HCT116 (cell line): ENCODE measurements at regions not wholly inside any gene's neighbourhood (a gene's known extent, or its start where the extent isn't known, plus 50 kb on each side); places are given as distances from the start of the nearest gene placed in this dataset.

ENCODE experiments used
- ATAC-seq: fragments of 200-7000 bp; cut with Tn5 transposase; 2 replicates; pipeline ENCODE4 v1.9.1; 2020; ENCODE audit warnings: mild to moderate bottlenecking, moderate library complexity
- BruUV-seq: library from RNA; stranded (reverse); fragments of 400-500 nt; replicated peaks from 2 replicates; lab custom pipeline; 2021; lab: Mats Ljungman, UMichigan
- CTCF ChIA-PET: fragments of 300-600 bp; sonication (Branson Sonifier 250); formaldehyde crosslinking; loops from one replicate; lab custom pipeline; 2021; ENCODE audit warnings: antibody characterized with exemption; lab: Charles Lee
- POLR2A ChIA-PET: fragments of 300-600, 350-600 bp; sonication (Branson Sonifier 250); formaldehyde crosslinking; loops from one replicate; lab custom pipeline; 2021; ENCODE audit warnings: antibody characterized with exemption; lab: Charles Lee
- RAD21 ChIA-PET, 2 experiments: fragments of 300-600 bp; sonication (Branson Sonifier 250); formaldehyde crosslinking; loops; one replicate each; lab custom pipeline; 2023; ENCODE audit warnings: low total read pairs in 2 of 2; ENCODE audit not compliant: uncharacterized antibody in 2 of 2, unreplicated experiment in 2 of 2, low non-redundant PET in 1 of 2; lab: Charles Lee
- DNase-seq: peaks from one replicate; pipeline ENCODE4 v3.0.0-alpha.2; 2010; ENCODE audit warnings: low read depth, low spot score
- H2AFZ ChIP-seq: fragments of 200-600 bp; shearing (Covaris generic), sonication (generic); 2 replicates; pipeline ENCODE4 v1.6.1; 2017; ENCODE audit warnings: low read depth, mixed run types, mixed read lengths, antibody characterized with exemption, low read length; ENCODE audit not compliant: poor library complexity, severe bottlenecking
- H3K27ac ChIP-seq: 2 replicates; pipeline ENCODE4 v1.5.1; 2012; ENCODE audit warnings: low read depth, low read length
- H3K27me3 ChIP-seq: fragments of 200-600 bp; sonication (generic); 2 replicates; pipeline ENCODE4 v1.6.1; 2016; ENCODE audit warnings: mixed run types, low read length, mixed read lengths; ENCODE audit not compliant: insufficient read depth
- H3K36me3 ChIP-seq, 2 experiments: fragments of 200-500 bp in 1 of 2; fragments of 200-600 bp in 1 of 2; sonication (Bioruptor generic) in 1 of 2; sonication (generic) in 1 of 2; 2 replicates each; pipeline versions ENCODE4 v1.5.1 to v1.6.1; 2014 to 2016; ENCODE audit warnings: low read length in 2 of 2, inconsistent platforms in 1 of 2, mixed read lengths in 1 of 2, mixed run types in 1 of 2; ENCODE audit not compliant: insufficient read depth in 2 of 2, control insufficient read depth in 1 of 2
- H3K4me1 ChIP-seq, 2 experiments: fragments of 200-600 bp in 1 of 2; sonication (generic) in 1 of 2; 2 replicates each; pipeline versions ENCODE4 v1.5.1 to v1.6.1; 2012 to 2017; ENCODE audit warnings: low read length in 2 of 2, inconsistent platforms in 1 of 2, mild to moderate bottlenecking in 1 of 2, mixed read lengths in 1 of 2, mixed run types in 1 of 2, moderate library complexity in 1 of 2; ENCODE audit not compliant: insufficient read depth in 2 of 2, control insufficient read depth in 1 of 2
- H3K4me2 ChIP-seq: fragments of 200-600 bp; sonication (generic); 2 replicates; pipeline ENCODE4 v1.6.1; 2017; ENCODE audit warnings: mixed run types, low read length, mixed read lengths
- H3K4me3 ChIP-seq, 2 experiments: fragments of 200-600 bp in 1 of 2; sonication (generic) in 1 of 2; replicated peaks in 1 of 2; 2 replicates each; pipeline ENCODE4 v1.5.1; 2011 to 2016; ENCODE audit warnings: low read length in 2 of 2, control low read depth in 1 of 2, low read depth in 1 of 2, mild to moderate bottlenecking in 1 of 2, mixed read lengths in 1 of 2, mixed run types in 1 of 2
- H3K79me2 ChIP-seq: fragments of 200-600 bp; sonication (generic); 2 replicates; pipeline ENCODE4 v1.6.1; 2017; ENCODE audit warnings: mild to moderate bottlenecking, mixed run types, low read length, moderate library complexity, mixed read lengths; ENCODE audit not compliant: insufficient read depth
- H3K9ac ChIP-seq: fragments of 200-600 bp; sonication (generic); 2 replicates; pipeline ENCODE4 v1.6.1; 2016; ENCODE audit warnings: low read length, mixed read lengths
- H3K9me2 ChIP-seq: fragments of 200-600 bp; sonication (generic), shearing (Covaris generic); 2 replicates; pipeline ENCODE4 v1.6.1; 2017; ENCODE audit warnings: mixed run types, mild to moderate bottlenecking, moderate library complexity; ENCODE audit not compliant: insufficient read depth
- H3K9me3 ChIP-seq, 2 experiments: fragments of 200-500 bp in 1 of 2; fragments of 200-600 bp in 1 of 2; sonication (Bioruptor generic) in 1 of 2; sonication (generic) in 1 of 2; 2 replicates each; pipeline ENCODE4 v1.6.1; 2014 to 2017; ENCODE audit warnings: low read length in 2 of 2, mixed read lengths in 2 of 2, inconsistent platforms in 1 of 2, low read depth in 1 of 2, mild to moderate bottlenecking in 1 of 2, mixed run types in 1 of 2, moderate library complexity in 1 of 2; ENCODE audit not compliant: control insufficient read depth in 1 of 2, insufficient read depth in 1 of 2
- H4K20me1 ChIP-seq: fragments of 200-600 bp; sonication (generic), shearing (Covaris generic); 2 replicates; pipeline ENCODE4 v1.6.1; 2017; ENCODE audit warnings: mixed run types, mild to moderate bottlenecking, moderate library complexity; ENCODE audit not compliant: insufficient read depth
- ATF3 ChIP-seq: IDR thresholded peaks from 2 replicates; pipeline ENCODE4 v1.6.1; 2012
- CTCF ChIP-seq, 3 experiments: fragments of 200-600 bp in 1 of 3; sonication (generic) in 1 of 3; IDR thresholded peaks in 2 of 3; conservative IDR thresholded peaks in 1 of 3; 2 replicates each; pipeline ENCODE4 v1.5.1; 2012 to 2017; ENCODE audit warnings: low read depth in 2 of 3, low read length in 2 of 3, antibody characterized with exemption in 1 of 3, borderline replicate concordance in 1 of 3, control low read depth in 1 of 3, mild to moderate bottlenecking in 1 of 3, mixed read lengths in 1 of 3, mixed run types in 1 of 3, moderate library complexity in 1 of 3; ENCODE audit not compliant: insufficient read depth in 1 of 3
- ELF1 ChIP-seq: IDR thresholded peaks from 2 replicates; pipeline ENCODE4 v1.6.1; 2012; ENCODE audit warnings: low read depth, borderline replicate concordance
- EZH2phosphoT487 ChIP-seq: fragments of 200-600 bp; IDR thresholded peaks from 2 replicates; pipeline ENCODE4 v1.6.1; 2018; ENCODE audit warnings: antibody characterized with exemption, borderline replicate concordance
- FOSL1 ChIP-seq: IDR thresholded peaks from 2 replicates; pipeline ENCODE4 v1.6.1; 2012; ENCODE audit warnings: low read depth
- JUND ChIP-seq: IDR thresholded peaks from 2 replicates; pipeline ENCODE4 v1.6.1; 2012
- TCF7L2 ChIP-seq: IDR thresholded peaks from 2 replicates; pipeline ENCODE4 v1.7.0; 2011; ENCODE audit warnings: borderline replicate concordance, inconsistent platforms; ENCODE audit not compliant: insufficient read depth, insufficient read length; ENCODE audit errors: extremely low read depth
- intact Hi-C: fragments of 100-400 bp; cut with micrococcal nuclease; formaldehyde crosslinking; loops from 2 replicates; pipeline ENCODE4 v1.10.0; 2022

- Histone ChIP-seq H3K4me2 (peak overlapping the region; percentile 20), H3K4me1 (peaks cover 0 to 9% of the 10 kb centered on the region in 2 experiments; a peak in 2 of 4 replicates), H3K4me3 (no peak overlapping the region), H3K9ac (no peak overlapping the region), H2AFZ (no peak overlapping the region), H3K9me3 (no peaks in the 10 kb centered on the region), H3K79me2 (no peaks in the 10 kb centered on the region), H3K27me3 (no peaks in the 10 kb centered on the region), H3K27ac (no peak overlapping the region), H3K9me2 (no peaks in the 10 kb centered on the region; the same call in 1 of the 2 replicates), H3K36me3 (no peaks in the 10 kb centered on the region), H4K20me1 (no peaks in the 10 kb centered on the region)
- ChIA-PET POLR2A (no interaction called here), RAD21 (no interaction called here), CTCF (no interaction called here)
- intact Hi-C loops: no loop called here
- TF ChIP-seq ELF1 (no peak), JUND (0 out of 2 replicates have a peak, but pooled peaks have one; percentile 16), EZH2phosphoT487 (no peak), TCF7L2 (no peak), ATF3 (no peak), FOSL1 (peak; percentile 29; the same call in 1 of the 2 replicates)
- BruUV-seq: no TSS peak
- DNase-seq (peak; percentile 10), ATAC-seq (peak; percentile 72)
These were observed 482.3 kb downstream of the TRAM1L1 start for GRCh38 chr4:116603096-116603495.

- ChIA-PET RAD21 (no interaction called here), POLR2A (no interaction called here)
- no TSS peak for BruUV-seq
- Histone ChIP-seq H3K9ac (no peak overlapping the region), H3K36me3 (no peaks in the 10 kb centered on the region), H3K27me3 (no peaks in the 10 kb centered on the region), H3K4me2 (no peak overlapping the region), H3K9me2 (no peaks in the 10 kb centered on the region), H3K4me3 (no peak overlapping the region), H3K79me2 (no peaks in the 10 kb centered on the region), H4K20me1 (no peaks in the 10 kb centered on the region)
- ATAC-seq: peak; percentile 81
- intact Hi-C loops: no loop called here
- TF ChIP-seq FOSL1: no peak
- TF ChIP-seq ELF1: no peak
- TF ChIP-seq CTCF (IDR thresholded peaks at IDR 0.05 in 2 of 3, conservative IDR thresholded peaks at IDR 0.05 in 1 of 3; ENCODE audit: borderline replicate concordance in 1 of 3, insufficient read depth in 1 of 3, low read depth in 2 of 3, low read length in 2 of 3): peak in 2 of 3 experiments; percentile 40 to 46; a peak in 4 of 6 replicates
- TF ChIP-seq, all 23 proteins: peak for 1
- CTCF ChIA-PET: no interaction called here
- DNase-seq: no peak
- Histone ChIP-seq H3K4me1 (peaks cover 0 to 9% of the 10 kb centered on the region in 2 experiments; a peak in 2 of 4 replicates), H3K27ac (no peak overlapping the region), H3K9me3 (no peaks in the 10 kb centered on the region), H2AFZ (no peak overlapping the region)
These were observed 485.5 kb downstream of the TRAM1L1 start for GRCh38 chr4:116599859-116600258.
